C1 segment of cervical spinal cord (tissue), 14 donors: ENCODE measurements at regions not wholly inside any gene's neighbourhood (a gene's known extent, or its start where the extent isn't known, plus 50 kb on each side); places are given as distances from the start of the nearest gene placed in this dataset.
"Not testable (repeated sequence)": the region's sequence is repeated elsewhere in the genome, so short reads cannot be mapped to it uniquely, and the experiment has no call there.

Experiments used
- DNase-seq, 14 donors: peaks; one replicate each; lab custom pipeline; 2025; lab: John Stamatoyannopoulos, UW

GRCh38 chr2:186181625-186182024, 304.4 kb upstream of the ZC3H15 start:
- DNase-seq, result no peak

GRCh38 chr2:186182366-186182765, 303.7 kb upstream of the ZC3H15 start:
- DNase-seq, result not testable (repeated sequence)

GRCh38 chr2:186183406-186183805, 302.7 kb upstream of the ZC3H15 start:
- no peak for DNase-seq

- DNase-seq, result no peak
Observed at GRCh38 chr2:186187854-186188253, 298.2 kb upstream of the ZC3H15 start.

GRCh38 chr2:186189816-186190215, 296.2 kb upstream of the ZC3H15 start:
- DNase-seq, result no peak

- no peak for DNase-seq
Observed at GRCh38 chr2:186195696-186196095, 290.4 kb upstream of the ZC3H15 start.

GRCh38 chr2:186197955-186198354, 288.1 kb upstream of the ZC3H15 start:
- no peak for DNase-seq

GRCh38 chr2:186199029-186199428, 287.0 kb upstream of the ZC3H15 start:
- no peak for DNase-seq

- no peak for DNase-seq
Observed at GRCh38 chr2:186201371-186201770, 284.7 kb upstream of the ZC3H15 start.

GRCh38 chr2:186205254-186205911, 280.7 kb upstream of the ZC3H15 start:
- no peak for DNase-seq

GRCh38 chr2:186209532-186209931, 276.5 kb upstream of the ZC3H15 start:
- no peak for DNase-seq

- DNase-seq, result no peak
Observed at GRCh38 chr2:186220409-186220808, 265.7 kb upstream of the ZC3H15 start.

GRCh38 chr2:186229265-186229664, 256.8 kb upstream of the ZC3H15 start:
- no peak for DNase-seq

- no peak for DNase-seq
Observed at GRCh38 chr2:186241874-186242273, 244.2 kb upstream of the ZC3H15 start.

- DNase-seq, result no peak
Observed at GRCh38 chr2:186254759-186255158, 231.3 kb upstream of the ZC3H15 start.

- no peak for DNase-seq
Observed at GRCh38 chr2:186255823-186256222, 230.2 kb upstream of the ZC3H15 start.

- DNase-seq, result peak in 1 of 14 donors; percentile 15
Observed at GRCh38 chr2:186256540-186256939, 229.5 kb upstream of the ZC3H15 start.

- DNase-seq, result no peak
Observed at GRCh38 chr2:186263673-186264250, 222.3 kb upstream of the ZC3H15 start.

- no peak for DNase-seq
Observed at GRCh38 chr2:186269536-186269935, 216.5 kb upstream of the ZC3H15 start.

- no peak for DNase-seq
Observed at GRCh38 chr2:186273953-186274352, 212.1 kb upstream of the ZC3H15 start.

GRCh38 chr2:186274936-186275575, 211.0 kb upstream of the ZC3H15 start:
- DNase-seq, result no peak

GRCh38 chr2:186276909-186277308, 209.2 kb upstream of the ZC3H15 start:
- DNase-seq, result no peak

- no peak for DNase-seq
Observed at GRCh38 chr2:186281726-186282125, 204.3 kb upstream of the ZC3H15 start.
